ENCODE measurements at regions not wholly inside any gene's neighbourhood (a gene's known extent, or its start where the extent isn't known, plus 50 kb on each side); places are given as distances from the start of the nearest gene placed in this dataset.

- no peak for DNase-seq
- TF ChIP-seq CTCF (IDR thresholded peaks at IDR 0.05), result no peak
- Mint-ChIP-seq H3K27me3 (ENCODE audit: insufficient read depth) (no peaks in the 10 kb centered on the region), H3K36me3 (ENCODE audit: low read depth) (peaks cover 12% of the 10 kb centered on the region), H3K9me3 (peaks cover 11% of the 10 kb centered on the region), H3K4me3 (no peak overlapping the region), H3K27ac (no peak overlapping the region), H3K4me1 (ENCODE audit: low read depth) (peaks cover 43% of the 10 kb centered on the region)
Measured at GRCh38 chr11:103010891-103011290, 55.4 kb upstream of the MMP13 start.

- DNase-seq, result peak; percentile 83
- Mint-ChIP-seq H3K27ac (peak overlapping the region; percentile 79), H3K4me1 (ENCODE audit: low read depth) (peaks cover 30% of the 10 kb centered on the region), H3K9me3 (peaks cover 11% of the 10 kb centered on the region), H3K4me3 (no peak overlapping the region), H3K27me3 (ENCODE audit: insufficient read depth) (no peaks in the 10 kb centered on the region), H3K36me3 (ENCODE audit: low read depth) (peaks cover 12% of the 10 kb centered on the region)
- no peak for TF ChIP-seq CTCF (IDR thresholded peaks at IDR 0.05)
Measured at GRCh38 chr11:103007521-103007920, 52.0 kb upstream of the MMP13 start.
